Activated CD4-positive, alpha-beta memory T cell treated with anti-CD3 and anti-CD28 coated beads for 36 hours (primary cell): ENCODE measurements at regions not wholly inside any gene's neighbourhood (a gene's known extent, or its start where the extent isn't known, plus 50 kb on each side); places are given as distances from the start of the nearest gene placed in this dataset.
"Not testable (repeated sequence)": the region's sequence is repeated elsewhere in the genome, so short reads cannot be mapped to it uniquely, and the experiment has no call there.

ENCODE experiments used
- CTCF ChIA-PET: fragments of 350-600 bp; sonication (Branson Sonifier 250); formaldehyde crosslinking; loops from one replicate; lab custom pipeline; 2021; ENCODE audit warnings: antibody characterized with exemption, inconsistent platforms; lab: Charles Lee
- POLR2A ChIA-PET: fragments of 350-600 bp; sonication (Branson Sonifier 250); formaldehyde crosslinking; loops from one replicate; lab custom pipeline; 2021; ENCODE audit warnings: antibody characterized with exemption; lab: Charles Lee
- DNase-seq: peaks from one replicate; pipeline ENCODE4 v3.0.0-alpha.2; 2020
- H3K27ac Mint-ChIP-seq: one replicate; pipeline ENCODE4 v1.8.0; 2021; ENCODE audit warnings: mixed read lengths
- H3K27me3 Mint-ChIP-seq: one replicate; pipeline ENCODE4 v1.8.0; 2021; ENCODE audit warnings: mixed read lengths
- H3K36me3 Mint-ChIP-seq: one replicate; pipeline ENCODE4 v1.8.0; 2021; ENCODE audit warnings: mixed read lengths
- H3K4me1 Mint-ChIP-seq: one replicate; pipeline ENCODE4 v1.8.0; 2021; ENCODE audit warnings: low read depth, mixed read lengths
- H3K4me3 Mint-ChIP-seq: one replicate; pipeline ENCODE4 v1.8.0; 2021; ENCODE audit warnings: mild to moderate bottlenecking, mixed read lengths
- H3K9me3 Mint-ChIP-seq: one replicate; pipeline ENCODE4 v1.8.0; 2021; ENCODE audit warnings: mixed read lengths
- intact Hi-C: fragments of 100-400 bp; cut with micrococcal nuclease; formaldehyde crosslinking; loops from one replicate; pipeline ENCODE4 v1.15.1; 2023

- Mint-ChIP-seq H3K4me1 (no peaks in the 10 kb centered on the region), H3K27ac (no peak overlapping the region), H3K36me3 (no peaks in the 10 kb centered on the region), H3K9me3 (no peaks in the 10 kb centered on the region), H3K27me3 (no peaks in the 10 kb centered on the region), H3K4me3 (no peak overlapping the region)
- no peak for DNase-seq
- intact Hi-C loops = no loop called here
- CTCF ChIA-PET = no interaction called here
- POLR2A ChIA-PET = no interaction called here
These were observed 386.4 kb downstream of the PIK3C3 start for GRCh38 chr18:42341423-42341822.

DNA sequence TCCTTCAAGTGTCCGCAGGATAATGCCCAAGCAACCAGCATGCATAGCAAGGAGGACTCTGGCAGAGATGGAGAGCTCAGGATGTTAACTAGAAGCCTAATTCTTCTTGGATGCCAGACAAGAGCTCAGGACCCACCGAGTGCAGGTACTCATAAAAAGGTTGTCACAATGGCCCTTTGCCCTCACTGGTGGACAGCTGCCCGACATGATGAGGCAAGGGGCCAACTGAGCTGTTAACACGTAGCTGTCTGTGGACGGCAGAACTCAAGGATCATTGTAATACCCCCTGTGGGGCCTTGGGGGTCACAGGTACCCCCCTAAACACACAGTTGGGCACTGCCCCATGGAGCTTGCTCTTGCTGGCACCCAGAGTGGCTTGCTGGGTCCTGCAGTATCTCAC is 393.7 kb downstream of the PIK3C3 start:
- no peak overlapping the region for H3K4me3 Mint-ChIP-seq
- no peak overlapping the region for H3K27ac Mint-ChIP-seq
- intact Hi-C loops = no loop called here
- ChIA-PET POLR2A (no interaction called here), CTCF (no interaction called here)
- H3K4me1 Mint-ChIP-seq = no peaks in the 10 kb centered on the region
- no peaks in the 10 kb centered on the region for H3K9me3 Mint-ChIP-seq
- no peaks in the 10 kb centered on the region for H3K27me3 Mint-ChIP-seq
- DNase-seq = no peak
- no peaks in the 10 kb centered on the region for H3K36me3 Mint-ChIP-seq

GRCh38 chr18:42351455-42351854 is 396.4 kb downstream of the PIK3C3 start:
- intact Hi-C loops = no loop called here
- H3K27me3 Mint-ChIP-seq = no peaks in the 10 kb centered on the region
- DNase-seq = no peak
- ChIA-PET POLR2A (no interaction called here), CTCF (no interaction called here)
- H3K4me3 Mint-ChIP-seq = no peak overlapping the region
- H3K27ac Mint-ChIP-seq = no peak overlapping the region
- H3K9me3 Mint-ChIP-seq = no peaks in the 10 kb centered on the region
- H3K4me1 Mint-ChIP-seq = no peaks in the 10 kb centered on the region
- H3K36me3 Mint-ChIP-seq = no peaks in the 10 kb centered on the region

GRCh38 chr18:42360716-42361115 is 405.7 kb downstream of the PIK3C3 start:
- Mint-ChIP-seq H3K4me1 (no peaks in the 10 kb centered on the region), H3K27ac (no peak overlapping the region), H3K36me3 (no peaks in the 10 kb centered on the region), H3K9me3 (no peaks in the 10 kb centered on the region), H3K27me3 (no peaks in the 10 kb centered on the region), H3K4me3 (no peak overlapping the region)
- ChIA-PET CTCF (no interaction called here), POLR2A (no interaction called here)
- DNase-seq = no peak
- intact Hi-C loops = no loop called here

GRCh38 chr18:42363446-42364441 is 408.7 kb downstream of the PIK3C3 start:
- Mint-ChIP-seq H3K27ac (no peak overlapping the region), H3K4me3 (no peak overlapping the region), H3K4me1 (no peaks in the 10 kb centered on the region), H3K9me3 (no peaks in the 10 kb centered on the region), H3K27me3 (no peaks in the 10 kb centered on the region), H3K36me3 (no peaks in the 10 kb centered on the region)
- POLR2A ChIA-PET = no interaction called here
- intact Hi-C loops = no loop called here
- CTCF ChIA-PET = no interaction called here
- DNase-seq = no peak

DNA sequence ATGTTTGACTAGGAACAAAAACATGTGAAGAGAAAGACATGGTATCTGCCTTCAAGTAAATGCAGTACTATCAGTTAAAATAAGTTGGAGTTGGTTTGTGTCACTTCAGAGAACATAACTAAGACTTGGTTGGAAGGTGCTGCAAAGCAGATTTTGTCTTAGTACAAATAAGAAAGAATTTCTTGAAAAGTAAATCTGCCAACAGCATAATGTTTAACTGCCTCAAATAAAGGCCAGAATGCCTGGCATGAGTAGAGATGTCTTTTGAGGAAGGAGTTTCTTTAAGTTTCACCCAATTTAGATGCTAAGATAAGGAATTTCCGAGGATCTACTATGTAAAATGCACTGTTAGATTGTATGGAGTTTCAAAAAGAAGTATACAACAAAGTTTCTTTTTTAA is 409.7 kb downstream of the PIK3C3 start:
- Mint-ChIP-seq H3K27me3 (no peaks in the 10 kb centered on the region), H3K27ac (no peak overlapping the region), H3K36me3 (no peaks in the 10 kb centered on the region), H3K9me3 (no peaks in the 10 kb centered on the region), H3K4me1 (no peaks in the 10 kb centered on the region), H3K4me3 (no peak overlapping the region)
- intact Hi-C loops = no loop called here
- CTCF ChIA-PET = no interaction called here
- no peak for DNase-seq
- POLR2A ChIA-PET = no interaction called here

- Mint-ChIP-seq H3K4me3 (no peak overlapping the region), H3K36me3 (no peaks in the 10 kb centered on the region), H3K27ac (no peak overlapping the region), H3K4me1 (no peaks in the 10 kb centered on the region), H3K9me3 (no peaks in the 10 kb centered on the region), H3K27me3 (no peaks in the 10 kb centered on the region)
- DNase-seq = no peak
- ChIA-PET CTCF (no interaction called here), POLR2A (no interaction called here)
- intact Hi-C loops = no loop called here
These were observed 410.6 kb downstream of the PIK3C3 start for GRCh38 chr18:42365591-42365990.

DNA sequence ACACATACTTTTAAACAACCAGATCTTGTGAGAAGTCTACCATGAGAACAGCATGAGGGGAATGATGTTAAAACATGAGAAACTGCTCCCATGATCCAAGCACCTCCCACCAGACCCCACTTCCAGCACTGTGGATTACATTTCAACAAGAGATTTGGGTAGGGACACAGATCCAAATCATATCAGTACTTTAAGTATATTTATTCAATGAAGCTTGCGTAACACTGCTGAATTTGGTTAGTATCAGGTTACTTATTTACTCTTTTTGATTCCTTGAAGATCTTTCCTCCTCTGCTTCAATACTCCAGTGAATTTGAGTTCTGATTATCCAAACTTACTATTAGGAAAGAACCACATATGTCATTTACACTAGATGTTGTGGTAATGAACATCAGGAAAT is 418.6 kb downstream of the PIK3C3 start:
- Mint-ChIP-seq H3K4me3 (no peak overlapping the region), H3K27ac (no peak overlapping the region), H3K9me3 (no peaks in the 10 kb centered on the region), H3K36me3 (no peaks in the 10 kb centered on the region), H3K27me3 (no peaks in the 10 kb centered on the region), H3K4me1 (no peaks in the 10 kb centered on the region)
- CTCF ChIA-PET = no interaction called here
- DNase-seq = no peak
- intact Hi-C loops = no loop called here
- POLR2A ChIA-PET = no interaction called here

- Mint-ChIP-seq H3K36me3 (no peaks in the 10 kb centered on the region), H3K9me3 (no peaks in the 10 kb centered on the region), H3K4me1 (no peaks in the 10 kb centered on the region), H3K27me3 (no peaks in the 10 kb centered on the region), H3K27ac (no peak overlapping the region), H3K4me3 (no peak overlapping the region)
- intact Hi-C loops = no loop called here
- ChIA-PET POLR2A (no interaction called here), CTCF (no interaction called here)
- no peak for DNase-seq
These were observed 419.9 kb downstream of the PIK3C3 start for GRCh38 chr18:42374961-42375360.

GRCh38 chr18:42378854-42379253 is 423.8 kb downstream of the PIK3C3 start:
- H3K4me3 Mint-ChIP-seq, POLR2A ChIA-PET, H3K36me3 Mint-ChIP-seq, H3K27me3 Mint-ChIP-seq, CTCF ChIA-PET, intact Hi-C loops, H3K27ac Mint-ChIP-seq, H3K4me1 Mint-ChIP-seq, H3K9me3 Mint-ChIP-seq, DNase-seq: not testable (repeated sequence)

GRCh38 chr18:42381236-42381635 is 426.2 kb downstream of the PIK3C3 start:
- intact Hi-C loops, H3K36me3 Mint-ChIP-seq, H3K27ac Mint-ChIP-seq, CTCF ChIA-PET, H3K4me3 Mint-ChIP-seq, H3K4me1 Mint-ChIP-seq, H3K9me3 Mint-ChIP-seq, POLR2A ChIA-PET, DNase-seq, H3K27me3 Mint-ChIP-seq: not testable (repeated sequence)

DNA sequence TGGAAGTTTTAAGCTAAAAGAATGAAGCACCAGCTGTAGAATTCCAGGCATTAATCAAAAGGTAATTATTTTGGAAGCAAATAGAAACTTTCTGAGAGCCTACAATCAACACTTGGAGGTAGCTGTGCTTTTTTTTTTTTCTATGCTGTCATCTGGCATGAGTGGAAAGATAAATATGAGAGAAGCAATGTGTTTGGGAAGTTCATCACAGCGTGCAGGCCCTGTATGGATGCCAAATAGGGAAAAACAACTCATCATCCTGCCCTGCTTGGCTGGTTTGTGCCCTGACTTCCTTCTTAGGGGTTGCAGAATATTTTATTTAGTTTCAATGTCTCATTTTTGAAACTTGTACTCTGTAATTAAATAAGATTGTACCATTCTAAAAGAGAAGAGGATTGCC is 437.4 kb downstream of the PIK3C3 start:
- CTCF ChIA-PET = no interaction called here
- intact Hi-C loops = no loop called here
- no peaks in the 10 kb centered on the region for H3K4me1 Mint-ChIP-seq
- no peaks in the 10 kb centered on the region for H3K36me3 Mint-ChIP-seq
- H3K4me3 Mint-ChIP-seq = no peak overlapping the region
- no peak overlapping the region for H3K27ac Mint-ChIP-seq
- POLR2A ChIA-PET = no interaction called here
- H3K27me3 Mint-ChIP-seq = no peaks in the 10 kb centered on the region
- no peaks in the 10 kb centered on the region for H3K9me3 Mint-ChIP-seq
- DNase-seq = no peak

GRCh38 chr18:42392926-42393325 is 437.9 kb downstream of the PIK3C3 start:
- H3K4me1 Mint-ChIP-seq = no peaks in the 10 kb centered on the region
- no peaks in the 10 kb centered on the region for H3K36me3 Mint-ChIP-seq
- no peak overlapping the region for H3K4me3 Mint-ChIP-seq
- H3K27ac Mint-ChIP-seq = no peak overlapping the region
- intact Hi-C loops = no loop called here
- DNase-seq = no peak
- CTCF ChIA-PET = no interaction called here
- no peaks in the 10 kb centered on the region for H3K9me3 Mint-ChIP-seq
- H3K27me3 Mint-ChIP-seq = no peaks in the 10 kb centered on the region
- POLR2A ChIA-PET = no interaction called here
